NCI-H1105 (cell line): ENCODE measurements at regions not wholly inside any gene's neighbourhood (a gene's known extent, or its start where the extent isn't known, plus 50 kb on each side); places are given as distances from the start of the nearest gene placed in this dataset.

Source experiments
- DNase-seq: peaks from one replicate; lab custom pipeline; 2025; lab: John Stamatoyannopoulos, UW

DNA sequence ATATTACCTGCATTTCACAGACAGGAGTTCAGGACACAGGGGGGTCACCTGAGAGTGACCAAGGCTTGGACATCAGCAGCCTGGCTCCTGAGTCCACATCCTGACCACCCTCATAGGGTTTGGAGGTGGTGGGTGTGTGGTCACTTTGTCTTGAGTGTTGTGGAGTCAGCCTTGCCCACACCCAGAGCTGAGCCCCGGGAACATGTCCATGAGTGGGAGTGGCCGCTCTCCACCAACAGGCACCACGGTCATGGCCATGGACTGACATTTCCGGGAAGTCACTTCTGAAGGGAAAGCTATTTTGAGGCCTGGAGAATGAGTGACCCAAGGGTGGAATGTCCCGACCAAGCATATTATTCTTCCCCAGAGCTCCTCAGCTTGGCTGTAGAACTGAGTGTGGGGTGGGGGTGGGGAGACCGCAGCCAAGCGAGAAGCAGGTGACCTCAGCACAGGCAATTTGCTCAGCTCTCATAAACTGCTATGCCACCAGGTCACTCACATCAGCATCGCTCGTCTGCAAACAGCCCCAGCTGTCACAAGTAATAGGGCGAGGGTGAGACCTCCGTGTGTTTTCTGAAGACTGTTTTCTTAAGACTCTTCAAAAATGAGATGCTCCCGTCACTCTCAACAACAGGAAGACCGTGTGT lies 348.6 kb upstream of the CDH4 start:
- no peak for DNase-seq

DNA sequence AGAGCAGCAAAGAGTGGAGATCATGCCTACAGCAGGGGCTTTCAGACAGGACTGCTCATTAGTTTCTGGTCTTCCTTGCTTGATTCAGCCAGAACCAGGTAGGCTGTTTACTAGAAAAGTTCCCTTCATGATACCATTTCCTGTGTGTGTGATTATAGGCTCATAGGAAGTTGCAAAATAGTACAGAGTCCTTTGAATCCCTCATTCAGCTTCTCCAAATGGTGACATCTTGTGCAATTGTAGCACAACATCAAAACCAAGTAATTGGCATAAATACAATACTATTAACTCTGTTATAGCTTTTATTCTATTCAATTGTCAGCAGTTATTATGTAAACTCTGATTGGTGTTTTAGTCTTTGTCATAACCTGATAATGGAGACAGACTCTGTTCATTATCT lies 347.3 kb upstream of the CDH4 start:
- no peak for DNase-seq

DNA sequence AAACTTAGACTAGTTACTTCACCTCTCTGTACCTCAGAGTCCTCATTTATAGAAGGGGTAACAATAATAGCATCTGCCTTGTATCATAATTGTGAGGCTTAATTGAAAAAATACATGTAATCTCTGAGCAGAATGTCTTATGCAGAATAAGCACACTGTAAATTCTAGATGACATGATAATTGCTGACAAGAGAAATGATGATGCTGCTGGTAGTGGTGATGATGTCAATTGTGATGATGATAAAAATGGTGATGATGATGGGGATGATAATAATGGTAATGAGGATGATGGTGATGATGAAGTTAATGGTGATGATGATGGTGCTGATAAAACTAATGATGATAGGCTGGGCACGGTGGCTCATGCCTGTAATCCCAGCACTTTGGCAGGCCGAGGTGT lies 346.1 kb upstream of the CDH4 start:
- no peak for DNase-seq

DNA sequence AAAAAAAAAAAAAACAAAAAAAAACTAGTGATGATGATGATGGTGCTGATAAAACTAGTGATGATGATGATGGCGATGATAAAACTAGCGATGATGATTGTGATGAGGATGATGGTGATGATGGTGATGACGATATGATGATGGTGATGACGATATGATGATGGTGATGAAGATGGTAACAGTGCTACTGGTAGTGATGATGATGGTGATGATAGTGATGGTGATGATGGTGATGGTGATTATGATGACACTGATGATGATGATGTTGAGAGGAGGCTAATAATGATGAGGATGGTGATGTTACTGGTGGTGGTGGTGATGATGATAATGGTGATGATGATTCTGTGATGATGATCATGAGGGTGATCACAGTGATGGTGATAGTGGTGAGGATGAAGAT lies 345.5 kb upstream of the CDH4 start:
- no peak for DNase-seq

DNA sequence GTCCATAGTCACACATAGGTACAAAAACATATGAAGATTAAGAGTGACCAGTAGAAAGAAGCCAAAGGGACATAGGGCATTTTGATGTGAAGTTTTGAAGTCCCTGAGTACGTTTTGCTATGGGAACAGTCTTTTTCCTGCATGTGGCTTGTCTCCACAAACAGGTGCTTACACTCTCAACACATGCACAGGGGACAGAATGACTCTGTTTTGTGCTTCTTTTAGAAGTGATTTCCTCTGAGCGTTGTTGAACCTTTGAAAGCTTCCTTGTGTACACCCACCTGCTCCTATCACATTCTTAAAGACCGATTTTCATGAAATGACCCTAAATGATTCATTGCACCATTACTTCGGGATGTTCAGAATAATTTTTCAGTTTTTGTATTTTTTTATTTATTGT lies 338.8 kb upstream of the CDH4 start:
- no peak for DNase-seq

DNA sequence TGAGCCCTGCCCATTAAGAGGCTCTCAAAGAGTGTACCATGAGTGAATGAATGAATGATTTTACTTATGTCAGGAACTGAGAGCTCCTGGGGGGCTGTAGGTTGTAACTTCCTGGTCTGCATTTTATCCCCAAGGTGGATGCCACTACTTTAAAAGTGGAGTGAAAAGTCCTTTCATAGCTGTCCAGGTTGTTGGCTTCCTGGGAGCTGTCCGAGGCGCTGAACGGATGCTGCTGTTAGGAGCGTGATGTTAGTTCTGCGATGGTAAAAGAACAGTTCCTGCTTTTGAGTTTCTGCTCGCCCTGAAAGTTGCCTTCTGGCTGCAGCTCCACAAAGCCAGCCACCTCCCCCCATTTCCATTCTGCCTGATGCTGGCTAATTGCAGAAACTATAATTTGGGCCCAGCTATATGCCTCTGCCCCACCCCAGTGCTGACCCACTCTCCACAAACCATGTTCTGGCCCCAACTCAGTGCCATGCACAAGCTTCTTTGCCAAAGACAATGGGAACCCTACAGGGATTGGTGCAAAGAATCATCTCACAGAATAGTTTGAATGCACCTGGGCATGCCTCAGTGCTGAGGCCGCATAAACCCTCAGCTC lies 330.9 kb upstream of the CDH4 start:
- DNase-seq: no peak

DNA sequence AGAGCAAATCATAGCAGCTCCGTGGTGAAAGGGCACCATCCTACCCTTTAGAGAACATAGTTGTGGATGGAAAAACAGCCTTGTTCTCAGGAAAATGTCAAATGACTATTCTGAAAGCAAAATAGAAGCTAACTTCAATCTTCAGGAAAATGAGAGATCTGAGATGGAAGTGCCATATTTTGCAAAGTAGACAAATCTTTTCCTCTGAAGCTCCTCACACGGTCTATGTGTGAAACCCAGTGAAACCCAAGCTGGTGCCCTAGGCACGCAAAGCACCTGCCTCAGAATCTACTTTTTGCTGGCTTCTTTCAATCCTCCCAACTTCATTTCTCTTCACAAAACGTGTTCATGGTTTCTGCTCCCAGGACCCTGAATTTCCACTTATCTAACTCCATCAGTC lies 325.2 kb upstream of the CDH4 start:
- no peak for DNase-seq

DNA sequence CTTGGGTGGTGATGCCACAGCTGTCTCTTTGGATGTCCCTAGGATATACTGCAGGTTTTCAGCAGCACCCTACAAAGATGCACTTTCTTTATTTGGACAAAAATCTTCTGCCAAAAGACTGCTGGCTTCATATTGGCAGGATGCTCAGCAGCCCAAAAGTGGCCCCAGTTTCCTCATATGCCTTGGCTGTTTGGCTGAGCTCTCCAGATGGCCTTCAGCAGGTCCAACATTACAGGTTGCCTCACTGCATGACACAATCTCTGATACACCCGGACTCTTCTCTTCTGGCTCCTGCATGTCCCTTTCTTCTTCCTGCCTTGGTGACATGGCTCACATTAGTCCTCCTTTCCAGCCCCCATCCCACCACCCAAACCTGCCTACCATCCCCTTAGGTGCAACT lies 323.7 kb upstream of the CDH4 start:
- no peak for DNase-seq

DNA sequence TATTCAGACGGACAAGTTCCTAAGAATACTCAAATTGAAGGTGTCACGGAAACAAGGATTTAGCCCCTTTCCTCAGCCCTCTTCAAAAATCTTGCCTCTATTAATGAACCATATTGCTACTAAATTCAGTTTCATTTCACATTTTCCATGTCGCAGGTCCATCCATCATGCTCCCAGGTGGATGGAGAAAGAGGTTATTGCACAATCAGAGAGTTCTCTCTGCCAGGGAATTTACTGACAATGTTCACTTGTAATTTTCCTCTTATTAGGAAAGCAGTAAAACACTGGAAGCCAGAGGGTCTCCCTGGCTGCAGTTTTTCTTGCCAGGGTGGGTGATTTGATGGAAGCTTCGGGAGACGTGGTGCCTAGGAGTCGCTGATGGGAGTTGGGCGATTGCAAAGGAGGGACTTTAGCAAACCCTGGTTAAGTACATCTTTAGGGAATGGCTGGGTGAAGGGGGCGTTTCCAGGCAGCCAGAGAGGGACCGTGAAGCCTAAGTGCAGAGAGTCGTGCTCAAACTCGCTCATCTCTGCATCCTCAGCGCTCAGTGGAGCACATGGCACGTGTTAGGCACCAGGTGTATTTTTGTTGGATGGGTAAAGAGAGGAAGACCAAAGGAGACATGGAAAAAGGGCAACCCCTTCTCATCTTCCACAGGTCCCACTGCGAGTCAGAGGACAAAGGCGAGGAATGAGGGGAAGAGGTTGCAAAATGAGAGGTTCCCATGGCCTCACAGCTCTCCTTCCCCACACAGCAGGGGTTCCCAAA lies 321.9 kb upstream of the CDH4 start:
- DNase-seq: no peak

DNA sequence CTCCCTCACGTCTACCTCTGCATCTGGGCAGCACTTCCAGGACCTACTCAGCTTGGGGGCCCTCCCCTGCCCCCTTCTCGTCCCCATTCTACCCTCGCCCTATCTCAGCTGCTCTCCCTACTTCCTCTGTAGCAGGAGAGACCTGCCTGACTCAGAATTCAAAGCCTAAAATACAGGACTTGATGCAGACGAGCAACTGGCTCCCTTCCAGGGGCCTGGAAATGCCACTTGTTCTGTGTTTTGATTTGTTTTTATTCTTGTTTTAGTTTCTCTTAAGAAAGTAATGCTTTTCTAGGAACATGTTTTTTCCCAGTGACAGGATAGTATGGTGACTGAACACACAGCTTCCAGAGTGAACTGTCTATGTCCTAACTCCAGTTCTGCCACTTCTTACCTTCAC lies 320.4 kb upstream of the CDH4 start:
- DNase-seq: no peak

DNA sequence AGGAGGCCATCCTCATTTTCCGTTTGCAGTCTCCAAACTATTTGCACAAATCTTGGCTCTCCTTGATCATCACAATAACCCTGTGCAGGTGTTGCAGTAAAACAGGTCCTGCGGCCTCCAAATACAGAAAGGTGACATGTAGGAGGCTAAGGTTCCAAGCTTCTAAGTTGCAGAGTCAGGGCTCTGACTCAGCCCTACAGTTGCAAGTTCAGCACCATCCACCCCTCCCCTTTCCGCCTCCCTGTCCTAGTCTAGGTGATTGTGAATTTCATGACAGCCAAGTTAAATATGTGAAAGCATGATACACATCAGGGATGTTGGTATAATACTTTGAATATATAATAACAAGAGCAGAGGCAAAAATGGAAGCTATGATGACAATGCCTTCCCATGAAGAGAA lies 317.3 kb upstream of the CDH4 start:
- DNase-seq: no peak

DNA sequence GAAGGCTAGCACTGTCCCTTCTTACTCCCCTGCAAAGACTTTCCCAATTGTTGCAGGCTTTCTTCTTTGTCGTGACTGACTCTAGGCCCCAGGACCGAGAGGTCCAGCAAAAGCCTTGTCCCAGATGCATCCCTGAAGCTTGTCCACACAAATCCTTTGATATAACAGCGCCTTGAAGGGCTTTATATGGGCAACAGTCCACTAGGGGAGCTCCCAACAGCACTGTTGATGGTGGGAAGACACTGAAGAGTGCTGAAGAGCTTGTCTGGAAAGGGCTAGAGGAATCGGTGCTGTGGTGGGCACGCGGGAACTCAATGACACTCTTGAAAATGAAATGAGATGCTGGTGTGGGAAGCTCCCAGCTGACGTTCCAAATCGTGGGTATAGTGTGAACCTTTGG lies 316.1 kb upstream of the CDH4 start:
- DNase-seq: no peak

DNA sequence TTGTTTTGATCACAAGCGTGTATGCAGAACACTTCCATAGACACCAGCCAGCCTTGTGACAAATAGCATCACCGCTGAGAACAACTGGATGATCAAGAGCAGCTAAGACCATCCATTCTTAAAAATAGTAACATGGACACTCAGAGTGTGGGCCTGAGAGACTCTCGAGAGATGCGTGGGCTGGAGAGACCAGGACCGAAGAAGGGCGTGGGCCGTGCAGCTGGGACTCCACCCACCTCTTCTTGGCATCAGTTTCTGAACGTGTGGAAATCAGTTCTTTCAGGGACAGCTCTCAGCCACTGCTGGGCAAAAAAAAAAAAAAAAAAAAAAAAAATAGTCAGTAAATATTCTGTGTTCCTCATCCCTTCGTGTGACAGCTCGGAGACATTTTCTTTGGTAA lies 314.5 kb upstream of the CDH4 start:
- no peak for DNase-seq

DNA sequence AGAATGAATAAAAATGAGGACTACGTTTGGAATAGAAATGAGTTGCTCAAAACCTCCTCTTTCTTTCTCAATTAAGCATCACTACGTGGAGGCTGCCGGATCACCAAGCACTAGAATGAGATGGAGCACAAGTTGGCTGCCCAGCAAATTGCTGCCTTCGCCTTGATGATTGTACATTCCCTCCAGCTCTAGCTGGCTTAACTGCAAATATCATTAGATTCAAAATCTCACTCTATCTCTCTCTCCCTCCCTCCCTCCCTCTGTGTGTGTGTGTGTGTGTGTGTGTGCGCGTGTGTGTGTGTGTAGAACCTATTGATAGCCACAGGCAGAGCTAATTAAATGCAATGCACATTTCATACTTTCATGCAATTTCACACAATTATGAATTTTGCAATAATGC lies 310.7 kb upstream of the CDH4 start:
- no peak for DNase-seq

DNA sequence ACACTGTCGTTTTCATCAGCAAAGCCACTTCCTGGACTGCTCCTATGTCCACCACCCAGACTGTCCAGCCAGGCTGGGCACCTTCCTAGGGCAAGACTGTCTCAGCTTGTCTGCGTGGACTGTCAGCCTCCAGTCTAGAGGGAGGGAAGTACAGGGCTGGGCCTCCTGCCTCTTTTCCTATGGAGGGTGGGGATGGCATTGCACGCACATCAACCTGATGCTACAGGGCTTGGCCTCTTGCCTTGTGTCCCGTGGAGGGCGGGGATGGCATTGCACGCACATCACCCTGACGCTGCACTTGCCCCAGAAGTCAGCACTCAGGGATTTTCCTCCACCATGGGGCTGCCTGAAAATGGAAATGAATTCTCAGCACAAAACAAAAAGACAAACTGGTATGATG lies 304.2 kb upstream of the CDH4 start:
- DNase-seq: no peak

DNA sequence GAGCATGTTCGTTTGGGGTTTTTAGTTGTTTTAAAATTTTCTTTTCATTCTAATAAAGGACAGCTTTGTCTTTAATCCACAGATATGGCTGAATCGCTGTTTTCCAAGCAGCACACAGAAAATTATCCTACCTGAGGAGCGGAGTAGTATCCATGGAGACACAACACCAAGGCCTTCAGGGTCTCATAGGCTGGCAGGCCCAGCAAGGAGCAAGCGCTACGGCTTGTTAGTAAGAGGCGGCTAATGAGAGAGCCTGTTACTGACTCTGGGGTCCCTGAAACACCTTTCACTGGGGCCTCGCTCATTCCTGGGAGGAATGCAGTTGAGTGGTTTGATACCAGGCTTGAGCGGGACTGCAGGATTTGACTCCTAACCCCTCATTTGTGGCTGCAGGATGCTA lies 303.8 kb upstream of the CDH4 start:
- DNase-seq: no peak

DNA sequence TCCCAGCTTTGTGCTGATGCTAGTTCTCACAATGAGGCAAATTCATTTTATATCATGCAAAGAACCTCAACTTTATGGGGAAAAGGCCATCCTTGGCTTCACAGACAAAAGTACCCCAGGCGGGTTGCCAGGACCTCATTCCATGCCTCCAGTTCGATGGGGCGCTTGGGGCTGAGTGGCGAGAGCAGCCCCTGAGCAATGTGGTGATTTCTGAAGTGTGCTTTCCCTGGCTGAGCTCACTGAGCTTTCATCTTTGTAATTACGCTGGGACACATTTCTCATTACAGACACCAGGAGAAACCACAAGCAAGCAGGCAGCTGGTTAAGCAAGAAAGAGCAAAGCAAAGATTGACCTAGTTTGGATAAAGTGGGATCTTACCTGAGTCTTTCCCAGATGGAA lies 301.5 kb upstream of the CDH4 start:
- no peak for DNase-seq

DNA sequence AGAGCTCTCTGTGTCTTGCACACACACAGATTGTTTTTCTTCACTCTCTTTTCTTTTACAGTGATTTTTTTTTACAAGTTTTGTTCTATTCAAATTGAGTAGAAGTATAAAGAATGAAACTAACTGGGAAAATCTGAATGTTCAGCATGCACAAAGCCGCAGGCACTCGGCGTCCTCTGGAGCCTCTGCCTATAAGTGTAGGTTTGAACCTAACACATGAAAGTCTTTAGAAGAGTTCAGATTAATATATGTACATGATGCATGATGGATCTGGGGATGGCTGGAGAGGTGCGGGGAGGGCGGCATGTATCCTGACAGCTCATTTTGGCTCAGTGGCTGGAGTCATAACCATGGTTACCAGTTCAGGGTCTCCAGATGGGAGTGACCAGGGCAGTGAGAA lies 301.1 kb upstream of the CDH4 start:
- DNase-seq: no peak

DNA sequence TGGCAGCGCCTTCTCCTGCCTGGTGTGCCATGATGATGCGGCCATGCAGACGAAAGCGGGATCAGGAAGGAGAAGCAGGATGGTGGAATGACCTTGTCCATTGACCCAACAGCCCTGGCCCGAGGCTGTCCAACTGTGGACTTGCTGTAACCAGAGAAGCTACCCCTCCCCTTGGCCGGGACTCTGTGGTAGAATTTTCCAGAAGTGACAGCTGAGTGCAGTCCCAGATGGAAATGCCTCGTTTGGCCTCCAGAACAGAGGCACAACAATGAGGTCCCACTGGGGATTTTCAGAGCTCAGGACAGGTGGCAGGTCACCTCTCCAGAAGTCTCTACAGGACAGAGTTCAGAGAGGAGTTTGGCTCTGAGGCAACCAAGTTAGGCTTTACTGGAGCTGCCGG lies 299.2 kb upstream of the CDH4 start:
- no peak for DNase-seq

DNA sequence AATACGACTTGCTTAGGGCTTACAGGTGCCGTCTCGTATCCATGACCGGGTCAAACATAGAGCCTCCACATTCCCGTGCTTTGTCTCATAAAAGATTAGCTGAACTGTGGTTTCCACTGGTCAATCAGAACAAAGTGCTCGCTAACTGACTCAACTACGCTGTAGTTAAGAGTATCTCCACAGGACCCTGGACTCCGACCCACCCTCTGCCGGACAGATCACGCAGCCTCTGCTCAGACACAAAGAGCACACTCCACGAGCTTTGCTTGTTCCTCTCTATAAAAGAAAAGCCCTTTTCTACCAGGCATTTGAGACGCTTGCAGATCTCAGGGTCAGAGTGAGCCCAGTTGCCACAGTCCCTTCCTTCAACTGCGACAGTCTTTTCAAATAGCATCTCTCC lies 298.7 kb upstream of the CDH4 start:
- no peak for DNase-seq

DNA sequence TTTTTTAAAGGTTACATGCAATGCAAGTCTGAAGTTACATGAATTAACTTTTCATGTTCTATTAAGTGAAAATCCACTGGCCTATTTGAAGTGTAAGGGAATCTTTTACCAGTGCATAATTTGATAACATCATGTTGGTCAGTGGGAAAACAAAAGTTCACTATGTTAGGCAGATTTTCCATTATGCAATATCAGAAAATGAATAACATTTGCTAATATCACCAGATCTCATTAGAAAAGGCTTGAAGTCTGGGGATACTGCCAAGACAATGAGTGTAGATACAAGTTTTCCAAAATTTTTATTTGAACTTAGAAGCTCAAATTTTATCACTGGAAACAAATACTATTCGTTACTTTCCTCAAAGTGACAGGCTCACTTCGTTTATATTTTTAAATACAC lies 296.4 kb upstream of the CDH4 start:
- DNase-seq: no peak

DNA sequence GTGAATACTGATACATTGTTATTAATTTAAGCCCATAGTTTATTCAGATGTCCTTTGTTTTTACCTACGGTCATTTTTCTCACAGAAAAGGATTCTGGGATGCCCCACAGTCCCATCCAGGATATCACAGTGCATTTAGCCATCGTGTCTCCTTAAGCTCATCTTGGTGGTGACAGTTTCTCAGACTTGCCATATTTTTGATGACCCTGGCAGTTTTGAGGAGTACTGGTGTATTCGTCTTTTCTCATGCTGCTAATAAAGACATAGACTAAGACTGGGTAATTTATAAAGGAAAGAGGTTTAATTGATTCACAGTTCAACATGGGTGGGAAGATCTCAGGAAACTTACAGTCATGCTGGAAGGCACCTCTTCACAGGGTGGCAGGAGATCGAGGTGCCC lies 295.9 kb upstream of the CDH4 start:
- no peak for DNase-seq

DNA sequence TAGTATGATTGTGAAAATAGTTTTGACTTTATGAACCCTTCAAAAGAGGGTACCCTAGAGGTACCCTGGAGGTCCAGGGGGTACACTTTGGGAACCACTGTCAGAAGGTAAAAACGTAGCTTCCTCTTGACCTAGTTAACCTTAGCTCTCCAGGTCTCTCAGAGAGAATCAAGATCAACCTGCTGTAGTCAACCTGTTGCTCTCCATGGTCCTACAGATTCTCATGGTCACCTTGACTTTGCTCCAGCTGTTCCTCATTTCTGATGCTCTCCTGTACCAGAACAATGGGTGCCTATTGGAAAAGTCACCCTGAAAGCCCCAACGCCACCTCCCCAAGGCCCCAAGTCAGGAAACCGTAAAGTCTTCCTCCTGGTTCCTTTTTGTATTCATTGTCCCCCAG lies 294.4 kb upstream of the CDH4 start:
- no peak for DNase-seq

DNA sequence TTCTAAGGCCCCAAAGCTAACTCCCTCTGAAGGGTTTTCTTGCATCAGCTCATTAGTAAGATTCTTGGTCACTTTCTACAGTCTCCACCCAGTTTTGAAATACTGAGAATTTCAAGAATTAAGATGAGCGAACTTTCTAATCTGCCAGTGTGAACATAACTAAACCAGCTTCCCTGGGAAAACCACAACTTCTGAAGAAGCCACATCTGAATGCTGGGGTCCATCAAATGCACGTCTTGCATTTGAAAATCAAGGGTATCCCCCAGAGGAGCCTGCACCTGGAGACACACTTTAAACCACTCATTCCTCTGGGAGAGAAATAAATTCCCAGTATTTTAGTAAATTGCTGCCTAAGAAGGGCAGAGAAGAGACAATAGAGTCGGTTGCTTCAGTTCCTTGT lies 292.1 kb upstream of the CDH4 start:
- DNase-seq: no peak
